ENCODE measurements at regions not wholly inside any gene's neighbourhood (a gene's known extent, or its start where the extent isn't known, plus 50 kb on each side); places are given as distances from the start of the nearest gene placed in this dataset.
A peak's percentile ranks its signal among the peaks of the same experiment; 100 is the strongest.

DNA sequence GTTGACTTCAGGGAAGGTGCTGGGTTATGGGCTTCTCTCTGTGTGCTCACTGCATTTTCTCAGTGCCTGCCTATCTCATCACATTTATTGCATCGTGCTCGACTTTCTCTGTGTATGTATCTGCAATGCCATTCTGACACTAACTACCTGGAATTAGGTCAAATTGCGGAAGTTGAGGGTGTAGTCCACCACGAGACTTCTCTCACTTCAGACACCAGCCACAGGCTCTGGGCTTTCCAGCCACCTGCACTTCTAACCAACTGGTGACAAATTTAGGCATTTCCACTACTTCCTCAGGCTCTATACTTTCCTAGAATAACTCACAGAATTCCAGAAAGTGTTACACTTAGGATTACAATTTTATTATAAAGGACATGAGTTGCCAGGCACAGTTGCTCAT, 188.6 kb upstream of the ZNF608 start (continued):
- TF ChIP-seq, protein P1, sequence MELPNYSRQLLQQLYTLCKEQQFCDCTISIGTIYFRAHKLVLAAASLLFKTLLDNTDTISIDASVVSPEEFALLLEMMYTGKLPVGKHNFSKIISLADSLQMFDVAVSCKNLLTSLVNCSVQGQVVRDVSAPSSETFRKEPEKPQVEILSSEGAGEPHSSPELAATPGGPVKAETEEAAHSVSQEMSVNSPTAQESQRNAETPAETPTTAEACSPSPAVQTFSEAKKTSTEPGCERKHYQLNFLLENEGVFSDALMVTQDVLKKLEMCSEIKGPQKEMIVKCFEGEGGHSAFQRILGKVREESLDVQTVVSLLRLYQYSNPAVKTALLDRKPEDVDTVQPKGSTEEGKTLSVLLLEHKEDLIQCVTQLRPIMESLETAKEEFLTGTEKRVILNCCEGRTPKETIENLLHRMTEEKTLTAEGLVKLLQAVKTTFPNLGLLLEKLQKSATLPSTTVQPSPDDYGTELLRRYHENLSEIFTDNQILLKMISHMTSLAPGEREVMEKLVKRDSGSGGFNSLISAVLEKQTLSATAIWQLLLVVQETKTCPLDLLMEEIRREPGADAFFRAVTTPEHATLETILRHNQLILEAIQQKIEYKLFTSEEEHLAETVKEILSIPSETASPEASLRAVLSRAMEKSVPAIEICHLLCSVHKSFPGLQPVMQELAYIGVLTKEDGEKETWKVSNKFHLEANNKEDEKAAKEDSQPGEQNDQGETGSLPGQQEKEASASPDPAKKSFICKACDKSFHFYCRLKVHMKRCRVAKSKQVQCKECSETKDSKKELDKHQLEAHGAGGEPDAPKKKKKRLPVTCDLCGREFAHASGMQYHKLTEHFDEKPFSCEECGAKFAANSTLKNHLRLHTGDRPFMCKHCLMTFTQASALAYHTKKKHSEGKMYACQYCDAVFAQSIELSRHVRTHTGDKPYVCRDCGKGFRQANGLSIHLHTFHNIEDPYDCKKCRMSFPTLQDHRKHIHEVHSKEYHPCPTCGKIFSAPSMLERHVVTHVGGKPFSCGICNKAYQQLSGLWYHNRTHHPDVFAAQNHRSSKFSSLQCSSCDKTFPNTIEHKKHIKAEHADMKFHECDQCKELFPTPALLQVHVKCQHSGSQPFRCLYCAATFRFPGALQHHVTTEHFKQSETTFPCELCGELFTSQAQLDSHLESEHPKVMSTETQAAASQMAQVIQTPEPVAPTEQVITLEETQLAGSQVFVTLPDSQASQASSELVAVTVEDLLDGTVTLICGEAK (IDR thresholded peaks at IDR 0.05; ENCODE audit: borderline replicate concordance): no peak
- TF ChIP-seq CHD2 (IDR thresholded peaks at IDR 0.05; ENCODE audit: borderline replicate concordance, low read depth, low read length) (peak; percentile 45; the same call in 1 of the 2 replicates), STAT1 (conservative IDR thresholded peaks at IDR 0.05) (no peak), MEF2A (IDR thresholded peaks at IDR 0.05; ENCODE audit: insufficient read depth, low read depth, low read length) (peak; percentile 91), NRF1 (conservative IDR thresholded peaks at IDR 0.05; ENCODE audit: low read depth, low read length) (no peak), GATAD2B (conservative IDR thresholded peaks at IDR 0.05; ENCODE audit: low read depth) (0 out of 2 replicates have a peak, but pooled peaks have one; percentile 81), HCFC1 (IDR thresholded peaks at IDR 0.05; ENCODE audit: low read length) (no peak), CBFB (IDR thresholded peaks at IDR 0.05; ENCODE audit: low read depth) (peak; percentile 76), WRNIP1 (IDR thresholded peaks at IDR 0.05; ENCODE audit: borderline replicate concordance, low read depth, low read length) (no peak), SIX5 (IDR thresholded peaks at IDR 0.05; ENCODE audit: low read depth, low read length, severe bottlenecking) (no peak), NFYA (IDR thresholded peaks at IDR 0.05; ENCODE audit: borderline replicate concordance, low read depth, low read length) (no peak)
- TF ChIP-seq, protein P2, sequence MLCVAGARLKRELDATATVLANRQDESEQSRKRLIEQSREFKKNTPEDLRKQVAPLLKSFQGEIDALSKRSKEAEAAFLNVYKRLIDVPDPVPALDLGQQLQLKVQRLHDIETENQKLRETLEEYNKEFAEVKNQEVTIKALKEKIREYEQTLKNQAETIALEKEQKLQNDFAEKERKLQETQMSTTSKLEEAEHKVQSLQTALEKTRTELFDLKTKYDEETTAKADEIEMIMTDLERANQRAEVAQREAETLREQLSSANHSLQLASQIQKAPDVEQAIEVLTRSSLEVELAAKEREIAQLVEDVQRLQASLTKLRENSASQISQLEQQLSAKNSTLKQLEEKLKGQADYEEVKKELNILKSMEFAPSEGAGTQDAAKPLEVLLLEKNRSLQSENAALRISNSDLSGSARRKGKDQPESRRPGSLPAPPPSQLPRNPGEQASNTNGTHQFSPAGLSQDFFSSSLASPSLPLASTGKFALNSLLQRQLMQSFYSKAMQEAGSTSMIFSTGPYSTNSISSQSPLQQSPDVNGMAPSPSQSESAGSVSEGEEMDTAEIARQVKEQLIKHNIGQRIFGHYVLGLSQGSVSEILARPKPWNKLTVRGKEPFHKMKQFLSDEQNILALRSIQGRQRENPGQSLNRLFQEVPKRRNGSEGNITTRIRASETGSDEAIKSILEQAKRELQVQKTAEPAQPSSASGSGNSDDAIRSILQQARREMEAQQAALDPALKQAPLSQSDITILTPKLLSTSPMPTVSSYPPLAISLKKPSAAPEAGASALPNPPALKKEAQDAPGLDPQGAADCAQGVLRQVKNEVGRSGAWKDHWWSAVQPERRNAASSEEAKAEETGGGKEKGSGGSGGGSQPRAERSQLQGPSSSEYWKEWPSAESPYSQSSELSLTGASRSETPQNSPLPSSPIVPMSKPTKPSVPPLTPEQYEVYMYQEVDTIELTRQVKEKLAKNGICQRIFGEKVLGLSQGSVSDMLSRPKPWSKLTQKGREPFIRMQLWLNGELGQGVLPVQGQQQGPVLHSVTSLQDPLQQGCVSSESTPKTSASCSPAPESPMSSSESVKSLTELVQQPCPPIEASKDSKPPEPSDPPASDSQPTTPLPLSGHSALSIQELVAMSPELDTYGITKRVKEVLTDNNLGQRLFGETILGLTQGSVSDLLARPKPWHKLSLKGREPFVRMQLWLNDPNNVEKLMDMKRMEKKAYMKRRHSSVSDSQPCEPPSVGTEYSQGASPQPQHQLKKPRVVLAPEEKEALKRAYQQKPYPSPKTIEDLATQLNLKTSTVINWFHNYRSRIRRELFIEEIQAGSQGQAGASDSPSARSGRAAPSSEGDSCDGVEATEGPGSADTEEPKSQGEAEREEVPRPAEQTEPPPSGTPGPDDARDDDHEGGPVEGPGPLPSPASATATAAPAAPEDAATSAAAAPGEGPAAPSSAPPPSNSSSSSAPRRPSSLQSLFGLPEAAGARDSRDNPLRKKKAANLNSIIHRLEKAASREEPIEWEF (IDR thresholded peaks at IDR 0.05; ENCODE audit: insufficient replicate concordance, low read depth, low read length): no peak
- TF ChIP-seq, protein P3, sequence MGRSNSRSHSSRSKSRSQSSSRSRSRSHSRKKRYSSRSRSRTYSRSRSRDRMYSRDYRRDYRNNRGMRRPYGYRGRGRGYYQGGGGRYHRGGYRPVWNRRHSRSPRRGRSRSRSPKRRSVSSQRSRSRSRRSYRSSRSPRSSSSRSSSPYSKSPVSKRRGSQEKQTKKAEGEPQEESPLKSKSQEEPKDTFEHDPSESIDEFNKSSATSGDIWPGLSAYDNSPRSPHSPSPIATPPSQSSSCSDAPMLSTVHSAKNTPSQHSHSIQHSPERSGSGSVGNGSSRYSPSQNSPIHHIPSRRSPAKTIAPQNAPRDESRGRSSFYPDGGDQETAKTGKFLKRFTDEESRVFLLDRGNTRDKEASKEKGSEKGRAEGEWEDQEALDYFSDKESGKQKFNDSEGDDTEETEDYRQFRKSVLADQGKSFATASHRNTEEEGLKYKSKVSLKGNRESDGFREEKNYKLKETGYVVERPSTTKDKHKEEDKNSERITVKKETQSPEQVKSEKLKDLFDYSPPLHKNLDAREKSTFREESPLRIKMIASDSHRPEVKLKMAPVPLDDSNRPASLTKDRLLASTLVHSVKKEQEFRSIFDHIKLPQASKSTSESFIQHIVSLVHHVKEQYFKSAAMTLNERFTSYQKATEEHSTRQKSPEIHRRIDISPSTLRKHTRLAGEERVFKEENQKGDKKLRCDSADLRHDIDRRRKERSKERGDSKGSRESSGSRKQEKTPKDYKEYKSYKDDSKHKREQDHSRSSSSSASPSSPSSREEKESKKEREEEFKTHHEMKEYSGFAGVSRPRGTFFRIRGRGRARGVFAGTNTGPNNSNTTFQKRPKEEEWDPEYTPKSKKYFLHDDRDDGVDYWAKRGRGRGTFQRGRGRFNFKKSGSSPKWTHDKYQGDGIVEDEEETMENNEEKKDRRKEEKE (IDR thresholded peaks at IDR 0.05): no peak
- TF ChIP-seq, protein P4, sequence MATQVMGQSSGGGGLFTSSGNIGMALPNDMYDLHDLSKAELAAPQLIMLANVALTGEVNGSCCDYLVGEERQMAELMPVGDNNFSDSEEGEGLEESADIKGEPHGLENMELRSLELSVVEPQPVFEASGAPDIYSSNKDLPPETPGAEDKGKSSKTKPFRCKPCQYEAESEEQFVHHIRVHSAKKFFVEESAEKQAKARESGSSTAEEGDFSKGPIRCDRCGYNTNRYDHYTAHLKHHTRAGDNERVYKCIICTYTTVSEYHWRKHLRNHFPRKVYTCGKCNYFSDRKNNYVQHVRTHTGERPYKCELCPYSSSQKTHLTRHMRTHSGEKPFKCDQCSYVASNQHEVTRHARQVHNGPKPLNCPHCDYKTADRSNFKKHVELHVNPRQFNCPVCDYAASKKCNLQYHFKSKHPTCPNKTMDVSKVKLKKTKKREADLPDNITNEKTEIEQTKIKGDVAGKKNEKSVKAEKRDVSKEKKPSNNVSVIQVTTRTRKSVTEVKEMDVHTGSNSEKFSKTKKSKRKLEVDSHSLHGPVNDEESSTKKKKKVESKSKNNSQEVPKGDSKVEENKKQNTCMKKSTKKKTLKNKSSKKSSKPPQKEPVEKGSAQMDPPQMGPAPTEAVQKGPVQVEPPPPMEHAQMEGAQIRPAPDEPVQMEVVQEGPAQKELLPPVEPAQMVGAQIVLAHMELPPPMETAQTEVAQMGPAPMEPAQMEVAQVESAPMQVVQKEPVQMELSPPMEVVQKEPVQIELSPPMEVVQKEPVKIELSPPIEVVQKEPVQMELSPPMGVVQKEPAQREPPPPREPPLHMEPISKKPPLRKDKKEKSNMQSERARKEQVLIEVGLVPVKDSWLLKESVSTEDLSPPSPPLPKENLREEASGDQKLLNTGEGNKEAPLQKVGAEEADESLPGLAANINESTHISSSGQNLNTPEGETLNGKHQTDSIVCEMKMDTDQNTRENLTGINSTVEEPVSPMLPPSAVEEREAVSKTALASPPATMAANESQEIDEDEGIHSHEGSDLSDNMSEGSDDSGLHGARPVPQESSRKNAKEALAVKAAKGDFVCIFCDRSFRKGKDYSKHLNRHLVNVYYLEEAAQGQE (IDR thresholded peaks at IDR 0.05; ENCODE audit: low read depth, low read length): no peak

Measured in GM12878 (cell line).